ENCODE measurements at regions not wholly inside any gene's neighbourhood (a gene's known extent, or its start where the extent isn't known, plus 50 kb on each side); places are given as distances from the start of the nearest gene placed in this dataset.

DNA sequence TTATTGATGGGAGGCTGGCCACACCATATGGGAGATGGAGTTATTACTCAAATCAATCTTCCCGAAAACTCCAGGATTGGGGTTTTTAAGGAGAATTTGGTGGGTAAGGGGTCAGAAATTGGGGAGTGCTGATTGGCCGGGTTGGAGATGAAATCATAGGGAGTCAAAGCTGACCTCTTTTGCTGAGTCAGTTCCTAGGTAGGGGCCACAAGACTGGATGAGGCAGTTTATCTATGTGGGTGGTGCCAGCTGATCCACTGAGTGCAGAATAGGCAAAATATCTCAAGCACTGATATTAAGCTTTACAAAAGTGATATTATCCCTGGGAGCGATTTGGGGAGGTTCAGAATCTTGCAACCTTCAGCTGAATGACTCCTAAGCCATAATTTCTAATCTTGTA lies 75.7 kb upstream of the CLINT1 start:
- TF ChIP-seq EZH2 (IDR thresholded peaks at IDR 0.05; ENCODE audit: borderline replicate concordance, low read length) (no peak), CTCF (conservative IDR thresholded peaks at IDR 0.05 in 1 of 2, IDR thresholded peaks at IDR 0.05 in 1 of 2; ENCODE audit: extremely low read depth in 1 of 2, insufficient read depth in 1 of 2, low read depth in 1 of 2, low read length in 2 of 2) (no peak)
